Esophagus squamous epithelium (tissue), 5 donors: ENCODE measurements at regions not wholly inside any gene's neighbourhood (a gene's known extent, or its start where the extent isn't known, plus 50 kb on each side); places are given as distances from the start of the nearest gene placed in this dataset.

Experiments used
- DNase-seq: peaks from one replicate; lab custom pipeline; 2025; lab: John Stamatoyannopoulos, UW
- H3K27ac ChIP-seq, 4 donors: fragments of 200-600 bp; sonication (generic); one replicate each; pipeline ENCODE4 v1.5.1; 2016 to 2019; ENCODE audit warnings: mild to moderate bottlenecking in 1 of 4
- H3K27me3 ChIP-seq, 4 donors: fragments of 200-600 bp; sonication (generic); 1 replicate in 3 of 4; 2 replicates in 1 of 4; pipeline versions ENCODE4 v1.5.1 to v1.6.0; 2017 to 2021; ENCODE audit warnings: antibody characterized with exemption in 1 of 4
- H3K36me3 ChIP-seq, 3 donors: fragments of 200-600 bp; sonication (generic); one replicate each; pipeline ENCODE4 v1.5.1; 2016 to 2019
- H3K4me1 ChIP-seq, 3 donors: fragments of 200-600 bp; sonication (generic); one replicate each; pipeline ENCODE4 v1.5.1; 2017 to 2019
- H3K4me3 ChIP-seq, 4 donors: fragments of 200-600 bp; sonication (generic); 1 replicate in 3 of 4; 2 replicates in 1 of 4; pipeline ENCODE4 v1.5.1; 2016 to 2019; ENCODE audit warnings: mild to moderate bottlenecking in 2 of 4, moderate library complexity in 1 of 4
- H3K9me3 ChIP-seq, 3 donors: fragments of 200-600 bp; sonication (generic); one replicate each; pipeline ENCODE4 v1.5.1; 2016 to 2019
- CTCF ChIP-seq, 6 experiments: fragments of 450-650 bp in 4 of 6; fragments of 200-600 bp in 2 of 6; sonication (generic) in 2 of 6; IDR thresholded peaks; one replicate each; pipeline ENCODE4 v1.5.1; 2016 to 2019; ENCODE audit warnings: antibody characterized with exemption in 6 of 6, mild to moderate bottlenecking in 4 of 6, moderate library complexity in 4 of 6
- POLR2A ChIP-seq, 4 donors: fragments of 450-650 bp; IDR thresholded peaks; one replicate each; pipeline ENCODE4 v1.6.1; 2017; ENCODE audit warnings: antibody characterized with exemption in 4 of 4, mild to moderate bottlenecking in 4 of 4, moderate library complexity in 3 of 4
- WGBS, 2 donors: methylation state at CpG; one replicate each; pipeline ENCODE4 v1.1.5; 2018; 5-methylcytosine and 5-hydroxymethylcytosine counted together
- intact Hi-C: fragments of 100-400 bp; cut with DNase I; formaldehyde crosslinking; loops from one replicate; pipeline ENCODE4 v1.15.0; 2022
- donor health status: DM: yes; HTN: yes; CAD: no.

- no peak overlapping the region for H3K4me3 ChIP-seq
- no peaks in the 10 kb centered on the region for H3K9me3 ChIP-seq
- no peak for DNase-seq
- no peaks in the 10 kb centered on the region for H3K36me3 ChIP-seq
- H3K4me1 ChIP-seq, result no peaks in the 10 kb centered on the region
- no peaks in the 10 kb centered on the region for H3K27me3 ChIP-seq
- no peak overlapping the region for H3K27ac ChIP-seq
- intact Hi-C loops, result no loop called here
- no peak for TF ChIP-seq POLR2A (IDR thresholded peaks at IDR 0.05)
- no peak for TF ChIP-seq CTCF (IDR thresholded peaks at IDR 0.05)
- WGBS, 2 donors, result 47 to 67% methylated on average over 1 of the region's 1 CpG
These were observed 156.3 kb upstream of the ZKSCAN2 start for GRCh38 chr16:25413975-25414374.

GRCh38 chr16:25413133-25413532 lies 155.5 kb upstream of the ZKSCAN2 start:
- DNase-seq, result no peak
- Histone ChIP-seq H3K27me3 (no peaks in the 10 kb centered on the region), H3K36me3 (no peaks in the 10 kb centered on the region), H3K4me3 (no peak overlapping the region), H3K27ac (no peak overlapping the region), H3K4me1 (no peaks in the 10 kb centered on the region), H3K9me3 (no peaks in the 10 kb centered on the region)
- TF ChIP-seq POLR2A (IDR thresholded peaks at IDR 0.05), result no peak
- no peak for TF ChIP-seq CTCF (IDR thresholded peaks at IDR 0.05)
- intact Hi-C loops, result no loop called here

GRCh38 chr16:25411396-25412081 lies 153.9 kb upstream of the ZKSCAN2 start:
- 41 to 60% methylated on average over 8 of the region's 8 CpGs for WGBS, 2 donors
- intact Hi-C loops, result no loop called here
- DNase-seq, result no peak
- no peaks in the 10 kb centered on the region for H3K4me1 ChIP-seq
- H3K27me3 ChIP-seq, result no peaks in the 10 kb centered on the region
- no peaks in the 10 kb centered on the region for H3K9me3 ChIP-seq
- H3K36me3 ChIP-seq, result no peaks in the 10 kb centered on the region
- no peak overlapping the region for H3K4me3 ChIP-seq
- no peak overlapping the region for H3K27ac ChIP-seq
- TF ChIP-seq CTCF (IDR thresholded peaks at IDR 0.05), result no peak
- TF ChIP-seq POLR2A (IDR thresholded peaks at IDR 0.05), result no peak

- intact Hi-C loops, result no loop called here
- Histone ChIP-seq H3K4me3 (no peak overlapping the region), H3K36me3 (no peaks in the 10 kb centered on the region), H3K9me3 (no peaks in the 10 kb centered on the region), H3K4me1 (no peaks in the 10 kb centered on the region), H3K27me3 (no peaks in the 10 kb centered on the region), H3K27ac (no peak overlapping the region)
- DNase-seq, result no peak
- no peak for TF ChIP-seq POLR2A (IDR thresholded peaks at IDR 0.05)
- no peak for TF ChIP-seq CTCF (IDR thresholded peaks at IDR 0.05)
- 64% methylated on average over 1 of the region's 1 CpG; no CpG with 5 or more reads in 1 of the 2 donors for WGBS, 2 donors
These were observed 146.2 kb upstream of the ZKSCAN2 start for GRCh38 chr16:25403852-25404251.

GRCh38 chr16:25395528-25395927 lies 137.9 kb upstream of the ZKSCAN2 start:
- TF ChIP-seq CTCF (IDR thresholded peaks at IDR 0.05) (peak in 1 of 6 experiments; percentile 41), POLR2A (IDR thresholded peaks at IDR 0.05) (no peak)
- Histone ChIP-seq H3K4me1 (no peaks in the 10 kb centered on the region), H3K27me3 (no peaks in the 10 kb centered on the region), H3K4me3 (no peak overlapping the region), H3K27ac (no peak overlapping the region), H3K9me3 (no peaks in the 10 kb centered on the region), H3K36me3 (no peaks in the 10 kb centered on the region)
- intact Hi-C loops, result no loop called here
- DNase-seq, result no peak
